Stimulated activated CD4-positive, alpha-beta T cell treated with anti-CD3 and anti-CD28 coated beads, Interleukin-1b, Interleukin-23, amount 100 ng/mL, for 24 hours (primary cell): ENCODE measurements at regions not wholly inside any gene's neighbourhood (a gene's known extent, or its start where the extent isn't known, plus 50 kb on each side); places are given as distances from the start of the nearest gene placed in this dataset.

Source experiments
- DNase-seq, 4 experiments: peaks; one replicate each; pipeline ENCODE4 v3.0.0-alpha.2; 2020; ENCODE audit warnings: low read depth in 4 of 4, low spot score in 1 of 4

- DNase-seq: no peak
Observed at GRCh38 chr15:69994429-69995205, 103.1 kb downstream of the TLE3 start.

- no peak for DNase-seq
Observed at GRCh38 chr15:69996321-69997160, 101.2 kb downstream of the TLE3 start.

GRCh38 chr15:69997161-69997485, 100.6 kb downstream of the TLE3 start:
- no peak for DNase-seq
